A673 (cell line): ENCODE measurements at regions not wholly inside any gene's neighbourhood (a gene's known extent, or its start where the extent isn't known, plus 50 kb on each side); places are given as distances from the start of the nearest gene placed in this dataset.
"Not testable (repeated sequence)": the region's sequence is repeated elsewhere in the genome, so short reads cannot be mapped to it uniquely, and the experiment has no call there.

ENCODE experiments used
- EZH2 ChIP-seq: fragments of 200-600 bp; sonication (generic); IDR thresholded peaks from 2 replicates; pipeline ENCODE4 v1.6.1; 2017; ENCODE audit warnings: borderline replicate concordance, low read depth, mild to moderate bottlenecking, mixed read lengths, antibody characterized with exemption, low read length; ENCODE audit not compliant: poor library complexity, severe bottlenecking
- TF ChIP-seq, protein P1 (sequence below): fragments of 300-800, 200-600 bp; sonication (generic); conservative IDR thresholded peaks from 2 replicates; pipeline ENCODE4 v1.5.1; 2017; ENCODE audit warnings: low read depth, mild to moderate bottlenecking, antibody characterized with exemption, low read length, moderate library complexity, mixed read lengths

DNA sequence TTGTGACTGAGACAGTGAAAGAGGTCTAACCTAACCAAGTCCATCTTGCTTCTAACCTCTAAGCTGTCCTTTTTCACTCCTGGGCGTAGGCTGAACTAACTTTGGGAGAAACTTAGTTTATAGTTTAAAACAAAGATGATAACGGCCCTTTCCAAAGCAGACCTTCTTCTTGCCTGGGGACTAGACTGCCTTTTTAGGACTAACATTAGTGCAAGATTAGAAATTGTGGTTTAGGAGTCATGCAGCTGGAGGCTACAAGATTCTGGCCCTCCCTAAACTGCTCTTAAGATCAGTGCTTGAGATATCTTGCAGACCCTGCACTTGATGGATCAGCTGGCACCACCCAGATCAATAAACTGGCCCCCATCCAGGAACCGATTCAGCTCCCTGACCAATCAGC, 130.9 kb downstream of the ARSF start:
- TF ChIP-seq, protein P1, sequence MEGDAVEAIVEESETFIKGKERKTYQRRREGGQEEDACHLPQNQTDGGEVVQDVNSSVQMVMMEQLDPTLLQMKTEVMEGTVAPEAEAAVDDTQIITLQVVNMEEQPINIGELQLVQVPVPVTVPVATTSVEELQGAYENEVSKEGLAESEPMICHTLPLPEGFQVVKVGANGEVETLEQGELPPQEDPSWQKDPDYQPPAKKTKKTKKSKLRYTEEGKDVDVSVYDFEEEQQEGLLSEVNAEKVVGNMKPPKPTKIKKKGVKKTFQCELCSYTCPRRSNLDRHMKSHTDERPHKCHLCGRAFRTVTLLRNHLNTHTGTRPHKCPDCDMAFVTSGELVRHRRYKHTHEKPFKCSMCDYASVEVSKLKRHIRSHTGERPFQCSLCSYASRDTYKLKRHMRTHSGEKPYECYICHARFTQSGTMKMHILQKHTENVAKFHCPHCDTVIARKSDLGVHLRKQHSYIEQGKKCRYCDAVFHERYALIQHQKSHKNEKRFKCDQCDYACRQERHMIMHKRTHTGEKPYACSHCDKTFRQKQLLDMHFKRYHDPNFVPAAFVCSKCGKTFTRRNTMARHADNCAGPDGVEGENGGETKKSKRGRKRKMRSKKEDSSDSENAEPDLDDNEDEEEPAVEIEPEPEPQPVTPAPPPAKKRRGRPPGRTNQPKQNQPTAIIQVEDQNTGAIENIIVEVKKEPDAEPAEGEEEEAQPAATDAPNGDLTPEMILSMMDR, result not testable (repeated sequence)
- not testable (repeated sequence) for TF ChIP-seq EZH2
